A673 (cell line): ENCODE measurements at regions not wholly inside any gene's neighbourhood (a gene's known extent, or its start where the extent isn't known, plus 50 kb on each side); places are given as distances from the start of the nearest gene placed in this dataset.
"Not testable (repeated sequence)": the region's sequence is repeated elsewhere in the genome, so short reads cannot be mapped to it uniquely, and the experiment has no call there.

ENCODE experiments used
- BruUV-seq: library from RNA; stranded (reverse); fragments of 400-500 nt; replicated peaks from 2 replicates; lab custom pipeline; 2021; lab: Mats Ljungman, UMichigan
- CTCF ChIA-PET: fragments of 300-600 bp; sonication (Branson Sonifier 250); formaldehyde crosslinking; loops from one replicate; lab custom pipeline; 2022; ENCODE audit warnings: antibody characterized with exemption; lab: Charles Lee
- POLR2A ChIA-PET: fragments of 300-600 bp; sonication (Branson Sonifier 250); formaldehyde crosslinking; loops from one replicate; lab custom pipeline; 2022; ENCODE audit warnings: antibody characterized with exemption; ENCODE audit not compliant: low non-redundant PET; lab: Charles Lee
- DNase-seq: peaks from one replicate; pipeline ENCODE4 v3.0.0-alpha.2; 2015; ENCODE audit warnings: low spot score
- H3K27ac ChIP-seq: fragments of 200-600 bp; sonication (generic); 2 replicates; pipeline ENCODE4 v1.5.1; 2016; ENCODE audit warnings: mixed run types, low read depth, mild to moderate bottlenecking, mixed read lengths, antibody characterized with exemption, low read length; ENCODE audit not compliant: poor library complexity, severe bottlenecking
- H3K27me3 ChIP-seq: fragments of 200-600 bp; sonication (generic); replicated peaks from 2 replicates; pipeline ENCODE4 v1.6.1; 2017; ENCODE audit warnings: mixed run types, low read depth, mild to moderate bottlenecking, mixed read lengths, antibody characterized with exemption, low read length; ENCODE audit not compliant: insufficient read depth, poor library complexity
- H3K36me3 ChIP-seq: fragments of 200-600 bp; sonication (generic); 2 replicates; pipeline ENCODE4 v1.6.1; 2016; ENCODE audit warnings: mixed run types, mild to moderate bottlenecking, mixed read lengths, antibody characterized with exemption, low read length; ENCODE audit not compliant: insufficient read depth, poor library complexity, severe bottlenecking
- H3K4me1 ChIP-seq: fragments of 200-600 bp; sonication (generic); 2 replicates; pipeline ENCODE4 v1.6.1; 2017; ENCODE audit warnings: mixed run types, mild to moderate bottlenecking, mixed read lengths, antibody characterized with exemption, low read length; ENCODE audit not compliant: insufficient read depth, poor library complexity, severe bottlenecking
- H3K4me3 ChIP-seq: fragments of 200-600 bp; sonication (generic); 2 replicates; pipeline ENCODE4 v1.5.1; 2016; ENCODE audit warnings: low read depth, mixed run types, mild to moderate bottlenecking, mixed read lengths, low read length; ENCODE audit not compliant: poor library complexity, severe bottlenecking
- H3K9me3 ChIP-seq: fragments of 200-600 bp; sonication (generic); 2 replicates; pipeline ENCODE4 v1.6.1; 2016; ENCODE audit warnings: mixed run types, low read depth, mild to moderate bottlenecking, mixed read lengths, antibody characterized with exemption, low read length; ENCODE audit not compliant: poor library complexity, severe bottlenecking
- CTCF ChIP-seq: fragments of 300-800, 200-600 bp; sonication (generic); conservative IDR thresholded peaks from 2 replicates; pipeline ENCODE4 v1.5.1; 2017; ENCODE audit warnings: low read depth, mild to moderate bottlenecking, antibody characterized with exemption, low read length, moderate library complexity, mixed read lengths
- EZH2 ChIP-seq: fragments of 200-600 bp; sonication (generic); IDR thresholded peaks from 2 replicates; pipeline ENCODE4 v1.6.1; 2017; ENCODE audit warnings: borderline replicate concordance, low read depth, mild to moderate bottlenecking, mixed read lengths, antibody characterized with exemption, low read length; ENCODE audit not compliant: poor library complexity, severe bottlenecking
- intact Hi-C: fragments of 100-400 bp; cut with micrococcal nuclease; formaldehyde crosslinking; loops from one replicate; pipeline ENCODE4 v1.10.0; 2022; ENCODE audit not compliant: unreplicated experiment

DNA sequence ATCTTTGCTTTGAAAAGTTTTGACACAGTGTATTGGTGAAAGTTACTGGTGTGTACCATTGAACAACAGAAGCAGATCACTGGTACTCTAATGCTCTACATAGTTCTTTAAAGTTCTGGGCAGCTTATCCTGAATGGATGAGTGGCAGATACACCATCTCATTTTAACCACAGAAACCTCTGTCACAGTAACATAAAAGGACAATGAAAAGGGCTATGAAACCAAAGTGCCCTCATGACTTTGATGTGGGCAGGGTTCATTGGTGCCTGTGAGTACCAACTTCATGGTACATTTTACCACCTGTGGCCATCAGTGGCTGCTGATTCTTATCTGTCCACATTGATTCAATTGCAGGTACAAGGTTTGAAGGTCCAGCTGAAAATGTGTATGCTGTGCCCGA lies 285.7 kb upstream of the PREP start:
- Histone ChIP-seq H3K27me3 (peaks cover 2% of the 10 kb centered on the region), H3K36me3 (no peaks in the 10 kb centered on the region), H3K4me1 (no peaks in the 10 kb centered on the region), H3K27ac (no peak overlapping the region), H3K9me3 (no peaks in the 10 kb centered on the region), H3K4me3 (no peak overlapping the region)
- TF ChIP-seq CTCF (no peak), EZH2 (no peak)
- ChIA-PET POLR2A (no interaction called here), CTCF (no interaction called here)
- no peak for DNase-seq
- intact Hi-C loops, result no loop called here
- BruUV-seq, result no TSS peak

DNA sequence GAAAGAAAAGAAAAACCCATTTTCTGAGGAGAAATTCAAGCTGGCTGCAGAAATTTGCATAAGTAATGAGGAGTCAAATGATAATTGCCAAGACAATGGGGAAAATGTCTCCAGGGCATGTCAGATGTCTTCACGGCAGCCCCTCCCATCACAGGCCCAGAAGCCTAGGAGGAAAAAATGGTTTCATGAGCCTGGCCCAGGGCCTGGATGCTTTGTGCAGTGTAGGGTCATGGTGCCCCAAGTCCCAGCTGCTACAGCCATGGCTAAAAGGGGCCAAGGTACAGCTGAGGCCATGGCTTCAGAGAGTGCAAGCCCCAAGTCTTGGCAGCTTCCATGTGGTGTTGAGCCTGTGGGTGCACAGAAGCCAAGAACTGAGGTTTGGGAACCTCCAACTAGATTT lies 283.9 kb upstream of the PREP start:
- H3K27me3 ChIP-seq, H3K4me3 ChIP-seq, BruUV-seq, H3K9me3 ChIP-seq, intact Hi-C loops, H3K36me3 ChIP-seq, H3K27ac ChIP-seq, DNase-seq, CTCF ChIA-PET, POLR2A ChIA-PET, H3K4me1 ChIP-seq: not testable (repeated sequence)

- no peak for DNase-seq
- Histone ChIP-seq H3K9me3 (no peaks in the 10 kb centered on the region), H3K4me3 (no peak overlapping the region), H3K4me1 (no peaks in the 10 kb centered on the region), H3K36me3 (no peaks in the 10 kb centered on the region), H3K27ac (no peak overlapping the region), H3K27me3 (no peaks in the 10 kb centered on the region)
- POLR2A ChIA-PET, result no interaction called here
- TF ChIP-seq CTCF (no peak), EZH2 (no peak)
- BruUV-seq, result no TSS peak
- CTCF ChIA-PET, result no interaction called here
- intact Hi-C loops, result no loop called here
These were observed 278.2 kb upstream of the PREP start for GRCh38 chr6:105681061-105681460.

- H3K9me3 ChIP-seq, result no peaks in the 10 kb centered on the region
- no peaks in the 10 kb centered on the region for H3K4me1 ChIP-seq
- H3K27me3 ChIP-seq, result no peaks in the 10 kb centered on the region
- no TSS peak for BruUV-seq
- POLR2A ChIA-PET, result no interaction called here
- no peak for DNase-seq
- no peak overlapping the region for H3K27ac ChIP-seq
- CTCF ChIA-PET, result no interaction called here
- H3K4me3 ChIP-seq, result no peak overlapping the region
- intact Hi-C loops, result no loop called here
- H3K36me3 ChIP-seq, result no peaks in the 10 kb centered on the region
- TF ChIP-seq EZH2 (no peak), CTCF (no peak)
These were observed 277.2 kb upstream of the PREP start for GRCh38 chr6:105680131-105680530.
